ENCODE measurements at regions not wholly inside any gene's neighbourhood (a gene's known extent, or its start where the extent isn't known, plus 50 kb on each side); places are given as distances from the start of the nearest gene placed in this dataset.

DNA sequence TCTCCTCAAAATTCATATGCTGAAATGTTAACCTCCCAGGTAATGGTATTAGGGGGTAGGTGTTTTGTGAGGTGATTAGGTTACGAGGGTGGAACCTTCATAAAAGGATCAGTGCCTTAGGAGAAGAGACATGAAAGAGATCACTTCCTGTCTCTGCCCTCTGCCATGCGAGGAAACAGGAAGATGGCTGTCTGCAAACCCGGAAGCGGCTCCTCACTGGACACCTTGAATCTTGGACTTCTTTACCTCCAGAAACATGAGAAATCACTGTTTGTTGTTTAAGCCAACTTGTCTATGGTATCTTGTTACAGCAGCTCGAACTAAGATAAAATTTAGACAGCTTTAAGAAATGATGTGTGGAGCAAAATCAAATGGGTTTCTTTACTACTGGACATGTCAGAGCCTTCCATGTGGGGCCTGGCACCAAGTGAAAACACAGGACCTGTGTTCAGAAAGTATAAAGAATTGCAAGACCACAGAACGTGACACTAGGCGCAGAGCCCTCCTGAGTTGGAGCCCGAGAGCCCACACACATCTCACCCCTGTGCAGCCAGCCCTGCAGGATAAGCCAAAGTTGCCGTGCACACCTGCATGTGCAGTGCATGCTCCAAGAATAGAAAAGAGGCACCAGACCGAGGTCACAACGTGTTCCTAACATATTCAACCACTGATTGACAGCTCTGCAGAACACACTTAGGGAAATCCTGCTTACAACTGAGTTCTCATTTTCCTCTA, 112.5 kb upstream of the UQCRFS1 start:
- H3K4me3 ChIP-seq (ENCODE audit: low read depth, low read length) = no peak overlapping the region
- TF ChIP-seq, protein P1, sequence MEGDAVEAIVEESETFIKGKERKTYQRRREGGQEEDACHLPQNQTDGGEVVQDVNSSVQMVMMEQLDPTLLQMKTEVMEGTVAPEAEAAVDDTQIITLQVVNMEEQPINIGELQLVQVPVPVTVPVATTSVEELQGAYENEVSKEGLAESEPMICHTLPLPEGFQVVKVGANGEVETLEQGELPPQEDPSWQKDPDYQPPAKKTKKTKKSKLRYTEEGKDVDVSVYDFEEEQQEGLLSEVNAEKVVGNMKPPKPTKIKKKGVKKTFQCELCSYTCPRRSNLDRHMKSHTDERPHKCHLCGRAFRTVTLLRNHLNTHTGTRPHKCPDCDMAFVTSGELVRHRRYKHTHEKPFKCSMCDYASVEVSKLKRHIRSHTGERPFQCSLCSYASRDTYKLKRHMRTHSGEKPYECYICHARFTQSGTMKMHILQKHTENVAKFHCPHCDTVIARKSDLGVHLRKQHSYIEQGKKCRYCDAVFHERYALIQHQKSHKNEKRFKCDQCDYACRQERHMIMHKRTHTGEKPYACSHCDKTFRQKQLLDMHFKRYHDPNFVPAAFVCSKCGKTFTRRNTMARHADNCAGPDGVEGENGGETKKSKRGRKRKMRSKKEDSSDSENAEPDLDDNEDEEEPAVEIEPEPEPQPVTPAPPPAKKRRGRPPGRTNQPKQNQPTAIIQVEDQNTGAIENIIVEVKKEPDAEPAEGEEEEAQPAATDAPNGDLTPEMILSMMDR (IDR thresholded peaks at IDR 0.05; ENCODE audit: insufficient read depth, low read length) = no peak
- no peak for DNase-seq (ENCODE audit: low read depth)

DNA sequence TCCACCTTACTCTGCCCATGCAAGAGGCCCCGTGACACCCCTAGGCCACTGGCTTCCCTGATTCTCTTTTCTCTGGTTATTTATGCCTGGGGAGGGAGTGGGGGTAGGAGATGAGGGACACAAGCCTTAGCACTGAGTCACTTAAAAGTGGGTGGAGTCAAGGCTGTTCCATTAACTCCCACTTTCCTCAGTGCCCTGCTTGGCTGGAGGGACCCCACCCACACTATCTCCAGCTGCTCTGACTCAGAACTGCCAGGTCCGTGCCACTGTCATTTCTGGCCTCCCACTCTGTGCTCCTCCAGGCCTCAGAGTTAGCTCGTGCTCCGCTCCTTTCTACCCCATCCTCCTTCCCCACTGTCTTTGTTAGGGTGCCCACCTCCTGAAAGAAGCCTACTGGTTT, 113.4 kb upstream of the UQCRFS1 start:
- H3K4me3 ChIP-seq (ENCODE audit: low read depth, low read length) = no peak overlapping the region
- no peak for DNase-seq (ENCODE audit: low read depth)
- TF ChIP-seq, protein P1 (IDR thresholded peaks at IDR 0.05; ENCODE audit: insufficient read depth, low read length) = no peak

DNA sequence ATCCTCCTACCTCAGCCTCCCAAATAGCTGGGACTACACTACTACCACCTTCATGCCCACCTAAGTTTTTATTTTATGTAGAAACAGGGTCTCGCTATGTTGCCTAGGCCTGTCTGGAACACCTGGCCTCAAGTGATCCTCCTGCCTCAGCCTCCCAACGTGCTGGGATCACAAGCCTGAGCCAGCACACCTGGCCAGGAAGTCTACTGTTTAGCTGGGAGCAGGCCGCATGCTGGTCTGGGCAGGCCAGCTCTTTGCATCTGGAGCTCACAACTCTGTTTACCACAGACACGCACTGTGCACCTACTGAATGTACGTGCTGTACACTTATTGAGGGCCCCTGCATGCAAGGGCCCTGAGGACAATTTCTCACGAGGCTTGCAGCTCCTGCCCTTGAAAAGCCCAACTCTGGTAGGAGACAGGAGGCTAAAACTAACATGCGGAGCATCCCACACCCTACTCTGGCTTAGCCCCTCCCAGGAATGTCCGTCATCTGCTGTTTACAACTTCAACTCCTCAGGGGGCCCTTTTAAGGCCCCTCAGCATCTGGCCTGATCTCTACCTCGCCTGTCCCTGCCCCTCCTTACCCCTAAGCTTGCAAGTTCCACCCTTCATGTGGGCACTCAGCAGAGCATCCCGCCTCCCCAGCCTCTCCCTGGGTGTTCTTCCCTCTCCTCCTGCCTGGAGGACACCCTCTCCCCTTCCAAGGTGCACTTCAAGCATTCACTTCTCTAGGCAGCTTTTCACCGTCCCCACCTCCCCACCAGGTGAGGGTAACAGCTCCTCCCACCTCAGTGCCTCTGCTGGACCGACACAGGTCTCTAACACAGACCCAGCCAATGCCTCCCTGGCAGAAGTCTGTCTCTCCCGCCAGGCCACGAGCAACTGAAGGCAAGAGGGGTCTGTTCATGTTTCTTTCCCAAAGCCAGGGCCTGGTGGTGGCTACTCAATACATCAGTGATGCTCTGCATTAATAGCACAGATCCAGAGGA, 114.2 kb upstream of the UQCRFS1 start:
- TF ChIP-seq, protein P1 (IDR thresholded peaks at IDR 0.05; ENCODE audit: insufficient read depth, low read length) = no peak
- no peak overlapping the region for H3K4me3 ChIP-seq (ENCODE audit: low read depth, low read length)
- no peak for DNase-seq (ENCODE audit: low read depth)

DNA sequence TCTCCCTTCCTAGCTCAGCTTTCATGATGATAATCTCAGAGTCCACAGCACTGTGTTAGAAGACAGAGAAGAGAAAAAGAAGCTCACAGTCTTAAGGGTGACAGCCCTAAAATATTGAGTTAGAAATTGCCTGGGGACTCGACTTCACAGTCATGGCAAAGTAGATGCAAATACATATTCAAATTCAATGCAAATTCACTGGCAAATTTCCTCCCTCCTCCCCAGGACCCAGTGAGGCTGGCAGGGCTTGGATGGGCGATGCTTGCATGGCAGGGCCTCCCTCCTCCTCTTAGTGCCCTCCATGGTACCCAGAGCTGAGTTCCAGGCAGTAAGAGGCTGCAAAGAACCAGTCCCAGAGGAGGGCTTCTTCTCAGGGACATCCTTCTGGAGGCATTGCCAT, 115.6 kb upstream of the UQCRFS1 start:
- TF ChIP-seq, protein P1 (IDR thresholded peaks at IDR 0.05; ENCODE audit: insufficient read depth, low read length) = no peak
- H3K4me3 ChIP-seq (ENCODE audit: low read depth, low read length) = no peak overlapping the region
- DNase-seq (ENCODE audit: low read depth) = no peak

DNA sequence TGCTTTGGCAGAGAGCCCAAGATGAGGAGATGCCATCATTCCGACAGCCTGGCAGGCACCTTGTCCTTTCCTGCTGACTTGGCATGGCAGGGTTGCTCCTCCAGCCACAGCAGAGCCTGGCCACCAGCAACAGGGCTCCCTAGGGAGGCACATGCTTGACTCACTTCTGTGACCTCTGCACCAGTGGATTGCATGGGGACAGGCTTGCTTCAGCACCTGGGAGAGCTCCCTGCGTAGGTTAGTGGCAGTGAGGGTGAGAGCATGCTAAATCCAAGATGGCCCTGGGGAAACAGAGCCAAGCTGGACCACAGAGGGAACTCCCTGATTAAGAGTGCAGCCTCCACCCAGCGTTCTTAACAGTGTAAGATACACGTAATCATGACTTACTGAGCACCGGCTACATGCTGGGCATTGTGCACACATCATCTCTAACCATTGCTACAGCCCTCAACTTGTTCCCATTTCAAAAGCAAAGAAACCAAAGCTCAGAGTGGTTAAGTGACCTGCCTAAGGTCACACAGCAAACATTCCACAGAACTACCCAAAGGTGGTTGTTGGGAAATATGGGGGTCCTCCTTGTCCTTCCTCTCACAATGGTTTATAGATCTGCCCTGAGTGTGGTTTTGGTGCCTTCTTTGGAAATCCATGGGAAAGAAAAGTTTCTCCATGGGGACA, 116.6 kb upstream of the UQCRFS1 start:
- no peak overlapping the region for H3K4me3 ChIP-seq (ENCODE audit: low read depth, low read length)
- DNase-seq (ENCODE audit: low read depth) = no peak
- TF ChIP-seq, protein P1 (IDR thresholded peaks at IDR 0.05; ENCODE audit: insufficient read depth, low read length) = no peak

DNA sequence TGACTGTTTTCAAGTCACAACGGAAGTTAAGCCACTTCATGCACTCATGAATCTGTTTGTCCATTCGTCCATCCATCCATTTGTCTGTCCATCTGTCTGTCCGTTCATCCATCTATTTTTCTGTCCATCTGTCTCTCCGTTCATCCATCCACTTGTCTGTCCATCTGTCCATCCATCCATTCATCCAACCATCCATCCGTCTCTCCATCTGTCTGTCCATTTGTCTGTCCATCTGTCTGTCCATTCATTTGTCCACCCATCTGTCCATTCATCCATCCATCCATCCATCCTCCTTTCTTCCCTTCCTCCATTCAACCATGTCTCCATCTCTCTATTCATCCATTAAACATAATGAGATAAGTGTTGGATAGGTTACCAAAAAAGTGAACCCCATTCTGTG, 123.5 kb upstream of the UQCRFS1 start:
- TF ChIP-seq, protein P1 (IDR thresholded peaks at IDR 0.05; ENCODE audit: insufficient read depth, low read length) = no peak
- no peak for DNase-seq (ENCODE audit: low read depth)
- no peak overlapping the region for H3K4me3 ChIP-seq (ENCODE audit: low read depth, low read length)

All from fibroblast of the aortic adventitia (primary cell).